ENCODE measurements at regions not wholly inside any gene's neighbourhood (a gene's known extent, or its start where the extent isn't known, plus 50 kb on each side); places are given as distances from the start of the nearest gene placed in this dataset.

DNA sequence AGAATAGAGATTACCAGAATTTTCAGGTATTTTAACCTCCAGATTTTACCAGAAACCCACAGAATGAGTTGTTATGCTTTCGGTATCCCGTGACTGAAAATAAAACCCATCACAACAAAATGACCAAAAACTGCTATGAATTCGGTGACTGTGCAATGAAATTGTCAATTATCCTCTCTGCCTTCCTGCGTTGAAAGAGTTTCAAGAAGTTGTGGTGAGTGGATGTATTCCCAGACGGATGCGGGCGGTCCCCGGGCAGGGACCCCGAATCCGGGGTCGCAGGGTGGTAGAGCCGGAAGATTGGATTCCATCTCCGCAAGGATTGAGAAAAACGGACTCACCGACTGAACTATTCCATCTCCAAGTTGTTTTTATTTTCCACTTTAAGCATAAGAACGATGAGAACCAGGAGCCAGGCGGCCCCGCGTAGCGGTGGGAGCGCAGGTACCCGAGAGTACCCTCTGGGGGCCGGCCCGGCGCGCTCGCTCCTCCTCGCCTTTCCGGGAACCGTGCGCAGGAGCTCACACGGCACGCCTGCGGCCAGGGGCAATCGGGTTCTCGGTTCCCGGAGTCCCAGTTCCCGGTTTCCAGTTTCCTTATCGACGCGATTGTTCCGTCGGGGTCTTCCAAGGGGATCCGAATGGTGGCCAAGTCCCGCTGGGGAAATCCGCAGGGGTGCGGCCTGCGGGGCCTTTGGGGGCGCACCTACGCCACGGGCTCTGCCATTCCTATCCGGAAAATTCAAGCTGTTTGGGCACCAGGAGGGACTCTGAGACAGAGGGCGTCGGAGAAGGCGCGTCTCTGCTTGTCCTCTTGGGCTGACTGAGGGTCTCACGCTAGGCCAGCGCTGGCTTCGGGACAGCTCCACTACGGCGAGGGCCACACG is 104.9 kb upstream of the PRDM1 start:
- Histone ChIP-seq H3K9ac (ENCODE audit: low read length) (no peak overlapping the region), H3K27me3 (ENCODE audit: control insufficient read depth, insufficient read depth, low read length) (peaks cover 57% of the 10 kb centered on the region), H3K27ac (ENCODE audit: low read depth, low read length) (no peak overlapping the region), H3K4me1 (ENCODE audit: control insufficient read depth, insufficient read depth, low read length) (0 out of 2 replicates have a peak, but pooled peaks cover 8% of the 10 kb centered on the region), H3K36me3 (ENCODE audit: control insufficient read depth, insufficient read depth, low read length) (no peaks in the 10 kb centered on the region), H3K9me3 (ENCODE audit: control insufficient read depth, insufficient read depth, low read depth, low read length) (no peaks in the 10 kb centered on the region), H3K4me3 (ENCODE audit: low read depth, low read length) (peak overlapping the region; percentile 39; the same call in 1 of the 2 replicates)

DNA sequence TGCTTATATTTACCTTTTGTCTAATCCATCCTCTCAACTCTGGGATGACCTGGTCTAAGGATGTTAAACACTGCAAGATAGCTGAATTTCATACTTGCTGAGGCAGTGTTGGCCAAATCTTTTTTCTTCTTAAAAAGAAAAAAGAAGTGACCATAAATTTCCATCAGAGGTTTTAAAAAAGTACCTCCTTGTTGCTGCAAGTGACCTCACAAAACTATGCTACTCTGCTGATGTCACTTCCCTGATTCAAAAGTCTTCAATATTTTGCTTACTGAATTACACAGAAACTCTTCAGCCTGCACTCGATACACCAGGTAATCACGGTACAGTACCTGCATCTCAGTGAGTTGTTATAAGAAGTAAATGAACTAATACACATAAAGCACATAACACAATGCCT is 107.2 kb upstream of the PRDM1 start:
- no peaks in the 10 kb centered on the region for H3K36me3 ChIP-seq (ENCODE audit: control insufficient read depth, insufficient read depth, low read length)

DNA sequence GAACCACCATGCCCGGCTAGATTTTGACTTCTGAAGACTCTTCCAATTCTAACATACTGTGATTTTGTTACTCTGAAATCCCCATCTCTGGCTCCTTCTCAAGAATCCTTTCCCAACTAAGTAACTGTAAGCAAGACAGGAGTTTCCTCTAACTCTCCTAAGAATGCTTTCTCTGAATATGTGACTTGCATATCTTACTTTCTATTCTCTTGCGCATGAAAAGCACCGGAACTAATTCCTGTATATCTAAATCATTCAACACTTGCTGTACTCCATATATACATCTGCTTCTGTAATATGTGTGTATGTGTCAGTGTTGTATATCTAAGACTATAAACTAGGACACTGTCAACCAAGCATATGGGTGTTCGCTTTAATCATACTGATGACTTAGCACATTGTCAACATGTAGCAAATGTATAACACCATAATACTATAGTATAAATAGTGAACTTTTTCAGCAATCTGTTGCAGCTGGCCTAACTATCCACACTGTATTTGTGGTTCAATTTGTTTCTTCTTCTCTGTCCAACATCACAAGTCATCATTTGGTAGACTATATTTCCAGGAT is 108.1 kb upstream of the PRDM1 start:
- no peaks in the 10 kb centered on the region for H3K36me3 ChIP-seq (ENCODE audit: control insufficient read depth, insufficient read depth, low read length)
- no peak overlapping the region for H3K9ac ChIP-seq (ENCODE audit: low read length)
- 0 out of 2 replicates have a peak, but pooled peaks cover 3% of the 10 kb centered on the region for H3K4me1 ChIP-seq (ENCODE audit: control insufficient read depth, insufficient read depth, low read length)
- H3K27me3 ChIP-seq (ENCODE audit: control insufficient read depth, insufficient read depth, low read length) = peaks cover 26% of the 10 kb centered on the region; the same call in 1 of the 2 replicates
- no peak overlapping the region for H3K27ac ChIP-seq (ENCODE audit: low read depth, low read length)
- H3K4me3 ChIP-seq (ENCODE audit: low read depth, low read length) = no peak overlapping the region
- peaks cover 3% of the 10 kb centered on the region; the same call in 1 of the 2 replicates for H3K9me3 ChIP-seq (ENCODE audit: control insufficient read depth, insufficient read depth, low read depth, low read length)

More for the DNA sequence above, 107.2 kb upstream of the PRDM1 start:
- Histone ChIP-seq H3K9me3 (ENCODE audit: control insufficient read depth, insufficient read depth, low read depth, low read length) (no peaks in the 10 kb centered on the region), H3K4me1 (ENCODE audit: control insufficient read depth, insufficient read depth, low read length) (0 out of 2 replicates have a peak, but pooled peaks cover 3% of the 10 kb centered on the region), H3K9ac (ENCODE audit: low read length) (no peak overlapping the region), H3K27me3 (ENCODE audit: control insufficient read depth, insufficient read depth, low read length) (peaks cover 35% of the 10 kb centered on the region; the same call in 1 of the 2 replicates), H3K27ac (ENCODE audit: low read depth, low read length) (no peak overlapping the region), H3K4me3 (ENCODE audit: low read depth, low read length) (no peak overlapping the region)

DNA sequence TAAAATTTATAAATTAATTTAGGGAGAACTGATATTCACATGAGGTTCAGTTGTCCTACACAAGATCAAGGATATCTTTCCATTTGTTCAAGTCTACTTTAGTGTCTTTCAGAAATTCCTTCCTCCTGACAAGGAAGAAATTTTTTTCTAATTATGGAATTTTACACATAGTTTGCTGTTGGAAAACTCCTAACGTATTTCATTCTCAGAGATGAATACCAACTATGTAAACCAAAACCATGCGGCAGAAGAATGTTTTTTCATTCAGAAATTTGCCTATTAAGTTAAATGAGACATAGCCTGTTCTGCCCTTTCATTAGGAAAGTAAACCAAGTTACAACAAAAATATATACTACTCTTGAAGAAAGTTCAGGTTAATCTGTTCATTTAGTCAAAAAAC is 111.2 kb upstream of the PRDM1 start:
- Histone ChIP-seq H3K27ac (ENCODE audit: low read depth, low read length) (no peak overlapping the region), H3K4me3 (ENCODE audit: low read depth, low read length) (no peak overlapping the region), H3K9me3 (ENCODE audit: control insufficient read depth, insufficient read depth, low read depth, low read length) (peaks cover 15% of the 10 kb centered on the region; the same call in 1 of the 2 replicates), H3K36me3 (ENCODE audit: control insufficient read depth, insufficient read depth, low read length) (no peaks in the 10 kb centered on the region), H3K9ac (ENCODE audit: low read length) (no peak overlapping the region), H3K4me1 (ENCODE audit: control insufficient read depth, insufficient read depth, low read length) (no peaks in the 10 kb centered on the region), H3K27me3 (ENCODE audit: control insufficient read depth, insufficient read depth, low read length) (no peaks in the 10 kb centered on the region; the same call in 1 of the 2 replicates)

DNA sequence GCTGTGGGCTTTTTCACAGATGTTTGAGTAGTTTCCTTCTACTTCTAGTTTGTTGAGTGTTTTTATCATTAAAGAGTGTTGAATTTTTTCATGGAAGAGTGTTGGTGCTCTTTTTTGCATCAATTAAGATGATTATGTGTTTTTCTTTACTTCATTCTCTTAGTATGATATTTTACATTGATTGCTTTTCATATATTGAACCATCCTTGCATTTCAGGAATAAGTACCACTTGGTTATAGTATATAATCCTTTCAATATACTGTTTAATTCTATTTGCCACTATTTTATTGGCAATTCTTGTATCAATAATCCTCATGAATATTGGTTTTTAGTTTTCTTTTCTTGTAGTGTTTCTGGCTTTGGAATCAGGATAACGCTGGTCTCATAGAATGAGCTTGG is 113.7 kb upstream of the PRDM1 start:
- no peaks in the 10 kb centered on the region for H3K27me3 ChIP-seq (ENCODE audit: control insufficient read depth, insufficient read depth, low read length)
- no peak overlapping the region for H3K4me3 ChIP-seq (ENCODE audit: low read depth, low read length)
- H3K27ac ChIP-seq (ENCODE audit: low read depth, low read length) = no peak overlapping the region
- H3K4me1 ChIP-seq (ENCODE audit: control insufficient read depth, insufficient read depth, low read length) = no peaks in the 10 kb centered on the region
- H3K9ac ChIP-seq (ENCODE audit: low read length) = no peak overlapping the region
- peaks cover 15% of the 10 kb centered on the region; the same call in 1 of the 2 replicates for H3K9me3 ChIP-seq (ENCODE audit: control insufficient read depth, insufficient read depth, low read depth, low read length)
- H3K36me3 ChIP-seq (ENCODE audit: control insufficient read depth, insufficient read depth, low read length) = no peaks in the 10 kb centered on the region

DNA sequence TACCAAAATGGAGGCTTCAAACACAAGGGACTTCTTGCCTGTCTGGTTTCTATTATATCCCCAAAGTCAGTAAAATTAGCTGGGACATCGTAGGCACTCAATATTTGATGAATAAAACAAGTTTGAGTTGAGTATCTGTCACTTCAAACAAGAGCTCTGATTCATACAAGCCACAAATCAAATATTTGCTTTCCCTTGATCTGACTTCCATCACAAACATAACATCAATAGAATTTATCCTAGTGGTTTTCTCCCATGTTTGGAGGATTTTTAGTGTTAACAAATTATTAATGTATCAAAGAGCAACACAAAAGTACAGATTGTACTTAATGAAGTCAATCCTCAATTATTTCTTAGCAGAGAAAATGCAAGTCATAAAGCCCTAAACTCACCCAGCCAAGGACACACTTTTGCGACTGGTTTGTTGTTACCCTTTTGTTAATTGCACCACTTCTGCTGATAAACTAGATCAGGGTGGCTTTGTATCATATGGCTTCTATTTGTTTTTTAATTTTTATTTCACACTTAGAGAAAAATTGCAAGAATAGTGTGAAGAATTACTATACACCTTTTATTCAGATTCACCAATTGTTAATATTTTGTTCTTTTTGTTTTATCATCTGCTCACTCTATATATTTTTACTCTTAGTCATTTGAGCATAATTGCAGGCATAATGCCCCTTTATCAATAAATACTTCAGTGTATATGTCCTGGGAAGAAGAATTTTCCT is 117.4 kb upstream of the PRDM1 start:
- H3K27me3 ChIP-seq (ENCODE audit: control insufficient read depth, insufficient read depth, low read length) = no peaks in the 10 kb centered on the region
- no peaks in the 10 kb centered on the region for H3K36me3 ChIP-seq (ENCODE audit: control insufficient read depth, insufficient read depth, low read length)
- peaks cover 15% of the 10 kb centered on the region; the same call in 1 of the 2 replicates for H3K9me3 ChIP-seq (ENCODE audit: control insufficient read depth, insufficient read depth, low read depth, low read length)
- no peak overlapping the region for H3K4me3 ChIP-seq (ENCODE audit: low read depth, low read length)
- no peak overlapping the region for H3K9ac ChIP-seq (ENCODE audit: low read length)
- no peak overlapping the region for H3K27ac ChIP-seq (ENCODE audit: low read depth, low read length)
- no peaks in the 10 kb centered on the region for H3K4me1 ChIP-seq (ENCODE audit: control insufficient read depth, insufficient read depth, low read length)

DNA sequence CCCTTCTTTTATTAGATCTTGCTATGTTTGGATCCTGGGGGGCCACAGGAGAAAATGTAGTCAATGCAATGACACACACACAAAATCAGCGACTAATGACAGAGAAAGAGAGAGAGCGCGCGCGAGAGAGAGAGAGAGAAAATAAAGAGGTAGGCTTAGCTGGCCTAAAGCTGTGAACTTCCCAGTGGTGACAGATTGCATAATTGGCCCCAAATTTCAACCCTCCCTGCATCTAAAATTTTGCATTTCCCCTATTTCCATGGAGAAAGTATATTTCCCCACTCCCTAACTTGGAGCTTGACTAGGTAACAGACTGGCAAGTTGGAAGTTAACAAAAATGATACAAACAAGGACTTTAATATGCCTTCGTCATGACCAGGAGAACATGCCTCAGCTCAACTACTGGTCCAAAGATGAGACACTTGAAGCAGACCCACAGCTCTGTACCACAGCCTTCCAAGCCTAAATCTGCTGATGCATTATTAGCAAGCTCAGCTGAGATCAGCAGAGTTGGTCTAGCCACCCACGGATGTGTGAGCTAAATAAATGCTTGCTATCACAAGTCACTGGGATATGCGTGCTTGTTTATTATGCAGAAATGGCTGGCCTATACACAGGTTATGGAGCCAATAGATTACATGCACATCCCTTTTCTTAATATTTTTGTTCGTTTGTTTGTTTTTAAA is 118.1 kb upstream of the PRDM1 start:
- Histone ChIP-seq H3K4me3 (ENCODE audit: low read depth, low read length) (no peak overlapping the region), H3K4me1 (ENCODE audit: control insufficient read depth, insufficient read depth, low read length) (no peaks in the 10 kb centered on the region), H3K27ac (ENCODE audit: low read depth, low read length) (no peak overlapping the region), H3K9ac (ENCODE audit: low read length) (no peak overlapping the region), H3K9me3 (ENCODE audit: control insufficient read depth, insufficient read depth, low read depth, low read length) (peaks cover 13% of the 10 kb centered on the region; the same call in 1 of the 2 replicates), H3K36me3 (ENCODE audit: control insufficient read depth, insufficient read depth, low read length) (no peaks in the 10 kb centered on the region), H3K27me3 (ENCODE audit: control insufficient read depth, insufficient read depth, low read length) (no peaks in the 10 kb centered on the region)

DNA sequence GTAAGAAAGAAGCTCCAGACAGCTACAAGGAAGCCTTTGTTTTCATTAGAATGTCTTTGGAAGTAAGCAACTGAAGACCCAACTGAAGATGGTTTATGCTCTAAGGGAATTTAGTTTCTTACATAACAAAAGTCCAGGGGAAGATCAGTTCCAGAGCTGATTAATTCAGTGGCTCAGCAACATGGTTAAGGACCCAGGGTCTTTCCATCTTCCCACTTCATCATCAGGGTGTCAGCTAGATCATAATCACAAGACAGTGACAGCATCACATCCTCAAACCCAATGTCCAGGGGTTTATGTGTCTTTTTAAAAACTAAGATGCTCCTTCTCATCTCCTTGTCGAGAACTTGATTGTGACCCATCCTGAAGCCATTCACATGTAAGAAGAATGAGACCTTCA is 119.7 kb upstream of the PRDM1 start:
- no peak overlapping the region for H3K9ac ChIP-seq (ENCODE audit: low read length)
- H3K4me3 ChIP-seq (ENCODE audit: low read depth, low read length) = no peak overlapping the region
- no peaks in the 10 kb centered on the region for H3K4me1 ChIP-seq (ENCODE audit: control insufficient read depth, insufficient read depth, low read length)
- no peaks in the 10 kb centered on the region for H3K36me3 ChIP-seq (ENCODE audit: control insufficient read depth, insufficient read depth, low read length)
- no peaks in the 10 kb centered on the region for H3K27me3 ChIP-seq (ENCODE audit: control insufficient read depth, insufficient read depth, low read length)
- no peak overlapping the region for H3K27ac ChIP-seq (ENCODE audit: low read depth, low read length)
- H3K9me3 ChIP-seq (ENCODE audit: control insufficient read depth, insufficient read depth, low read depth, low read length) = 0 out of 2 replicates have a peak, but pooled peaks cover 2% of the 10 kb centered on the region

DNA sequence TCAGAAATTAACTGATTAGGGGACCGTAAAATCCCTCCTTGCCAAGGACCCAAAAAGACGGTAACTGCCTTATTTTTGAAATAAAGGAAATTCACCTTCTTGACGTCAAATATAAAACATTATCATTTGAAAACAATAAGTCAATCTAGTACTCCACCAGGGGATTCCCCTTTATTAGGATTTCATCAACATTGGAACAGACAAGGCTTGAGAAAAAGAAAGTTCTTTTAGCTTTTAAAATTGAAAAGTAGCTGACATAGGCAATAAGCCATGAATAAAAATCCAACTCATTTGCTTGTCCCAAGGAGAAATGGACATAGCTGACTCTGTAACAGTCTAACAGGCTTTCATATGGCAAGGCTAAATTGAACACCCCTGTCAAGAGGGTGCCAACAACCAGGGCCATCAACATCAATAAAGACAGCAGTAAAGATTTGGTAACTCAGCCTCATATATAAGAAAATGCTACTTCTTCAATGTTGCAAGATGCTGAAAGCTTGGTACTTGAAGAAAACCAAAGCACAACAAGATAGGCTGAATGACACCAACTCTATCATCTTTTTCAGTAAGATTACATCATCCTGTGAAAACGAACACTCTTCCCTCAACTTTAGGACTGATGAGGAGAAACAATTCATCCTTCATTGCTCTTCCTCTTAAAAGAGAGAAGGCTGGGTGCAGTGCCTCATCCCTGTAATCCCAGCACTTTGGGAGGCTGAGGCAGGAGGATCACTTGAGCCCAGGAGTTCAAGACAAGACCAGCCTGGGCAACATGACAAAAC is 121.0 kb upstream of the PRDM1 start:
- Histone ChIP-seq H3K27me3 (ENCODE audit: control insufficient read depth, insufficient read depth, low read length) (no peaks in the 10 kb centered on the region), H3K4me3 (ENCODE audit: low read depth, low read length) (no peak overlapping the region), H3K9ac (ENCODE audit: low read length) (no peak overlapping the region), H3K4me1 (ENCODE audit: control insufficient read depth, insufficient read depth, low read length) (no peaks in the 10 kb centered on the region), H3K36me3 (ENCODE audit: control insufficient read depth, insufficient read depth, low read length) (no peaks in the 10 kb centered on the region), H3K9me3 (ENCODE audit: control insufficient read depth, insufficient read depth, low read depth, low read length) (no peaks in the 10 kb centered on the region), H3K27ac (ENCODE audit: low read depth, low read length) (no peak overlapping the region)

DNA sequence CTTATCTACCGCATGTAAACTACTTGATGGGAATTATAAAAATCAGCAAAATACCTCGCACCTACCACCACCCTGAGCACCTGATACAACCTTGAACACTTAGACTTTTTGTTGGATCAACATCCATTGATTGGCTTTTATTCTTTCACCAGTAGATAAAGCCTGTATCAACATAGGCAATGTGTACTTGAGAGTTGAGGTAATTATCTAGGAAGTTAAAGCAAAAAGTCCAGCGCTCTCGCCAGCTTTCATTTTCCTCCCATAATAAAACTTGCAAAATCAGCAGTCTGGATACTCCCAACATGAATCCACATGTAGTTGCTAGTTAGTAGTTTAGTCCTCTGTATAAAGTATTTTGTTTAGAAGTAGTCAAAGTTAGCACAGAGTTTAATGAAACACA is 132.0 kb upstream of the PRDM1 start:
- Histone ChIP-seq H3K4me3 (ENCODE audit: low read depth, low read length) (no peak overlapping the region), H3K27ac (ENCODE audit: low read depth, low read length) (no peak overlapping the region), H3K9ac (ENCODE audit: low read length) (no peak overlapping the region), H3K4me1 (ENCODE audit: control insufficient read depth, insufficient read depth, low read length) (peaks cover 29% of the 10 kb centered on the region), H3K36me3 (ENCODE audit: control insufficient read depth, insufficient read depth, low read length) (no peaks in the 10 kb centered on the region), H3K9me3 (ENCODE audit: control insufficient read depth, insufficient read depth, low read depth, low read length) (no peaks in the 10 kb centered on the region), H3K27me3 (ENCODE audit: control insufficient read depth, insufficient read depth, low read length) (no peaks in the 10 kb centered on the region)

Measured in HUES6 (cell line).